ENCODE measurements at regions not wholly inside any gene's neighbourhood (a gene's known extent, or its start where the extent isn't known, plus 50 kb on each side); places are given as distances from the start of the nearest gene placed in this dataset.

GRCh38 chr17:33668516-33668915 lies 375.4 kb upstream of the ASIC2 start:
- TF ChIP-seq POLR2A (IDR thresholded peaks at IDR 0.05; ENCODE audit: low read depth, low read length) (no peak), CBFB (IDR thresholded peaks at IDR 0.05; ENCODE audit: low read depth) (no peak), EGR1 (IDR thresholded peaks at IDR 0.05; ENCODE audit: borderline replicate concordance in 1 of 2, low read depth in 2 of 2, low read length in 2 of 2) (no peak), CBX3 (IDR thresholded peaks at IDR 0.05; ENCODE audit: borderline replicate concordance, low read depth) (no peak), ZNF207 (IDR thresholded peaks at IDR 0.05; ENCODE audit: borderline replicate concordance) (no peak), CTCF (IDR thresholded peaks at IDR 0.05 in 2 of 3, conservative IDR thresholded peaks at IDR 0.05 in 1 of 3; ENCODE audit: control insufficient read depth in 2 of 3, extremely low read depth in 1 of 3, insufficient read depth in 1 of 3, low read depth in 3 of 3, low read length in 3 of 3) (no peak), JUND (IDR thresholded peaks at IDR 0.05; ENCODE audit: low read depth, low read length) (no peak), IRF3 (IDR thresholded peaks at IDR 0.05) (no peak), ASH2L (IDR thresholded peaks at IDR 0.05; ENCODE audit: borderline replicate concordance, low read depth) (no peak), ZNF384 (IDR thresholded peaks at IDR 0.05; ENCODE audit: borderline replicate concordance, low read depth, low read length) (no peak)

All from GM12878 (cell line).